Thymus (tissue), 11 donors: ENCODE measurements at regions not wholly inside any gene's neighbourhood (a gene's known extent, or its start where the extent isn't known, plus 50 kb on each side); places are given as distances from the start of the nearest gene placed in this dataset.

Source experiments
- DNase-seq, 9 donors: peaks; one replicate each; pipeline ENCODE4 v3.0.0-alpha.2; 2013; ENCODE audit warnings: low spot score in 9 of 9, low read depth in 6 of 9, missing footprints in 1 of 9
- H3K27ac ChIP-seq, 2 donors: one replicate each; pipeline ENCODE4 v1.5.1; 2013; ENCODE audit warnings: control low read depth in 1 of 2, low read depth in 1 of 2, low read length in 1 of 2, mild to moderate bottlenecking in 1 of 2, moderate library complexity in 1 of 2
- H3K27me3 ChIP-seq, 2 donors: one replicate each; pipeline ENCODE4 v1.5.1; 2013; ENCODE audit warnings: low read length in 1 of 2; ENCODE audit not compliant: control insufficient read depth in 2 of 2, insufficient read depth in 1 of 2
- H3K36me3 ChIP-seq, 2 donors: one replicate each; pipeline ENCODE4 v1.5.1; 2013; ENCODE audit warnings: low read length in 1 of 2, mild to moderate bottlenecking in 1 of 2, moderate library complexity in 1 of 2; ENCODE audit not compliant: control insufficient read depth in 2 of 2, insufficient read depth in 2 of 2
- H3K4me1 ChIP-seq, 2 donors: one replicate each; pipeline ENCODE4 v1.5.1; 2013; ENCODE audit warnings: low read length in 2 of 2; ENCODE audit not compliant: control insufficient read depth in 2 of 2, insufficient read depth in 2 of 2
- H3K4me3 ChIP-seq, 2 donors: one replicate each; pipeline ENCODE4 v1.5.1; 2013; ENCODE audit warnings: low read length in 2 of 2, control low read depth in 1 of 2, mild to moderate bottlenecking in 1 of 2
- H3K9me3 ChIP-seq, 2 donors: one replicate each; pipeline ENCODE4 v1.5.1; 2013; ENCODE audit warnings: low read length in 1 of 2, mild to moderate bottlenecking in 1 of 2; ENCODE audit not compliant: control insufficient read depth in 2 of 2, insufficient read depth in 1 of 2
- WGBS: extraction: QIAGEN DNeasy Blood & Tissue Kit; methylation state at CpG from one replicate; pipeline ENCODE4 v1.1.7; 2013; 5-methylcytosine and 5-hydroxymethylcytosine counted together
- donor health status: healthy.

GRCh38 chr2:45205985-45206384, 196.7 kb upstream of the SIX2 start:
- WGBS = 96% methylated on average over 8 of the region's 8 CpGs

GRCh38 chr2:45205480-45205879, 196.2 kb upstream of the SIX2 start:
- no peak for DNase-seq
- Histone ChIP-seq H3K4me1 (no peaks in the 10 kb centered on the region), H3K36me3 (no peaks in the 10 kb centered on the region), H3K9me3 (no peaks in the 10 kb centered on the region), H3K27ac (no peak overlapping the region), H3K27me3 (no peaks in the 10 kb centered on the region), H3K4me3 (no peak overlapping the region)
- WGBS = 96% methylated on average over 4 of the region's 4 CpGs

More at GRCh38 chr2:45205985-45206384, 196.7 kb upstream of the SIX2 start:
- no peak overlapping the region for H3K27ac ChIP-seq
- no peaks in the 10 kb centered on the region for H3K9me3 ChIP-seq
- no peak for DNase-seq
- H3K36me3 ChIP-seq = no peaks in the 10 kb centered on the region
- no peak overlapping the region for H3K4me3 ChIP-seq
- H3K4me1 ChIP-seq = no peaks in the 10 kb centered on the region
- no peaks in the 10 kb centered on the region for H3K27me3 ChIP-seq

- Histone ChIP-seq H3K27ac (no peak overlapping the region), H3K36me3 (no peaks in the 10 kb centered on the region), H3K27me3 (no peaks in the 10 kb centered on the region), H3K4me1 (no peaks in the 10 kb centered on the region), H3K9me3 (no peaks in the 10 kb centered on the region), H3K4me3 (no peak overlapping the region)
- no peak for DNase-seq
Observed at GRCh38 chr2:45203400-45203799, 194.1 kb upstream of the SIX2 start.

GRCh38 chr2:45199973-45200372, 190.7 kb upstream of the SIX2 start:
- Histone ChIP-seq H3K27ac (no peak overlapping the region), H3K36me3 (no peaks in the 10 kb centered on the region), H3K27me3 (no peaks in the 10 kb centered on the region), H3K4me3 (no peak overlapping the region), H3K9me3 (no peaks in the 10 kb centered on the region), H3K4me1 (no peaks in the 10 kb centered on the region)
- DNase-seq = no peak
- 83% methylated on average over 4 of the region's 4 CpGs for WGBS

- H3K27ac ChIP-seq = no peak overlapping the region
- no peaks in the 10 kb centered on the region for H3K4me1 ChIP-seq
- DNase-seq = no peak
- no peaks in the 10 kb centered on the region for H3K27me3 ChIP-seq
- WGBS = 93% methylated on average over 2 of the region's 2 CpGs
- no peak overlapping the region for H3K4me3 ChIP-seq
- no peaks in the 10 kb centered on the region for H3K36me3 ChIP-seq
- no peaks in the 10 kb centered on the region for H3K9me3 ChIP-seq
Observed at GRCh38 chr2:45195916-45196315, 186.7 kb upstream of the SIX2 start.

- Histone ChIP-seq H3K36me3 (no peaks in the 10 kb centered on the region), H3K27me3 (no peaks in the 10 kb centered on the region), H3K27ac (no peak overlapping the region), H3K9me3 (no peaks in the 10 kb centered on the region), H3K4me1 (no peaks in the 10 kb centered on the region), H3K4me3 (no peak overlapping the region)
- DNase-seq = no peak
- WGBS = 98% methylated on average over 3 of the region's 3 CpGs
Observed at GRCh38 chr2:45194596-45194995, 185.3 kb upstream of the SIX2 start.

GRCh38 chr2:45193581-45193980, 184.3 kb upstream of the SIX2 start:
- Histone ChIP-seq H3K27ac (no peak overlapping the region), H3K36me3 (no peaks in the 10 kb centered on the region), H3K4me3 (no peak overlapping the region), H3K27me3 (no peaks in the 10 kb centered on the region), H3K4me1 (no peaks in the 10 kb centered on the region), H3K9me3 (no peaks in the 10 kb centered on the region)
- no peak for DNase-seq
- 97% methylated on average over 4 of the region's 4 CpGs for WGBS

GRCh38 chr2:45192991-45193390, 183.7 kb upstream of the SIX2 start:
- 94% methylated on average over 4 of the region's 4 CpGs for WGBS
- H3K27ac ChIP-seq = no peak overlapping the region

GRCh38 chr2:45192481-45192880, 183.2 kb upstream of the SIX2 start:
- Histone ChIP-seq H3K27me3 (no peaks in the 10 kb centered on the region), H3K4me3 (no peak overlapping the region), H3K9me3 (no peaks in the 10 kb centered on the region), H3K27ac (no peak overlapping the region), H3K4me1 (no peaks in the 10 kb centered on the region), H3K36me3 (no peaks in the 10 kb centered on the region)
- no peak for DNase-seq
- 94% methylated on average over 5 of the region's 5 CpGs for WGBS

More at GRCh38 chr2:45192991-45193390, 183.7 kb upstream of the SIX2 start:
- no peak for DNase-seq
- H3K27me3 ChIP-seq = no peaks in the 10 kb centered on the region
- no peak overlapping the region for H3K4me3 ChIP-seq
- H3K36me3 ChIP-seq = no peaks in the 10 kb centered on the region
- no peaks in the 10 kb centered on the region for H3K4me1 ChIP-seq
- H3K9me3 ChIP-seq = no peaks in the 10 kb centered on the region

GRCh38 chr2:45191976-45192375, 182.7 kb upstream of the SIX2 start:
- WGBS = 93% methylated on average over 8 of the region's 8 CpGs
- H3K4me3 ChIP-seq = no peak overlapping the region
- no peak for DNase-seq

More at GRCh38 chr2:45191976-45192375, 182.7 kb upstream of the SIX2 start:
- Histone ChIP-seq H3K27ac (no peak overlapping the region), H3K9me3 (no peaks in the 10 kb centered on the region), H3K27me3 (no peaks in the 10 kb centered on the region), H3K36me3 (no peaks in the 10 kb centered on the region), H3K4me1 (no peaks in the 10 kb centered on the region)
